Neural cell (in vitro differentiated cells): ENCODE measurements at regions not wholly inside any gene's neighbourhood (a gene's known extent, or its start where the extent isn't known, plus 50 kb on each side); places are given as distances from the start of the nearest gene placed in this dataset.

Experiments used
- CTCF ChIP-seq: fragments of 450-650 bp; IDR thresholded peaks from 2 replicates; pipeline ENCODE4 v1.5.1; 2014; ENCODE audit warnings: antibody characterized with exemption, mild to moderate bottlenecking, moderate library complexity; ENCODE audit not compliant: poor library complexity, severe bottlenecking
- EP300 ChIP-seq: fragments of 450-650 bp; conservative IDR thresholded peaks from 2 replicates; pipeline ENCODE4 v1.6.1; 2014; ENCODE audit warnings: antibody characterized with exemption, mild to moderate bottlenecking, moderate library complexity; ENCODE audit not compliant: poor library complexity, severe bottlenecking
- EZH2 ChIP-seq: fragments of 200-600, 300-800 bp; shearing (Covaris generic), sonication (generic); IDR thresholded peaks from 2 replicates; pipeline ENCODE4 v1.6.1; 2014; ENCODE audit warnings: antibody characterized with exemption, low read length, borderline replicate concordance, mild to moderate bottlenecking; ENCODE audit not compliant: insufficient read depth, poor library complexity, severe bottlenecking
- MXI1 ChIP-seq: fragments of 450-650 bp; conservative IDR thresholded peaks from 2 replicates; pipeline ENCODE4 v1.6.1; 2014; ENCODE audit warnings: antibody characterized with exemption, mild to moderate bottlenecking; ENCODE audit not compliant: poor library complexity, severe bottlenecking
- POLR2AphosphoS5 ChIP-seq: IDR thresholded peaks from 2 replicates; pipeline ENCODE4 v1.6.1; 2012
- RAD21 ChIP-seq: fragments of 450-650 bp; conservative IDR thresholded peaks from 2 replicates; pipeline ENCODE4 v1.6.1; 2014; ENCODE audit warnings: antibody characterized with exemption, mild to moderate bottlenecking, moderate library complexity
- REST ChIP-seq: IDR thresholded peaks from 2 replicates; pipeline ENCODE4 v1.6.1; 2012; ENCODE audit warnings: borderline replicate concordance
- SMC3 ChIP-seq: fragments of 450-650 bp; conservative IDR thresholded peaks from 2 replicates; pipeline ENCODE4 v1.6.1; 2014; ENCODE audit warnings: antibody characterized with exemption, mild to moderate bottlenecking, moderate library complexity; ENCODE audit not compliant: poor library complexity
- TAF1 ChIP-seq: IDR thresholded peaks from 2 replicates; pipeline ENCODE4 v1.6.1; 2012; ENCODE audit warnings: low read depth

GRCh38 chr22:49084206-49084605 is 743.5 kb downstream of the BRD1 start:
- no peak for TF ChIP-seq POLR2AphosphoS5
- TF ChIP-seq CTCF = no peak
- TF ChIP-seq EP300 = no peak
- TF ChIP-seq REST = no peak
- no peak for TF ChIP-seq RAD21
- no peak for TF ChIP-seq MXI1
- TF ChIP-seq EZH2 = no peak
- TF ChIP-seq TAF1 = no peak
- TF ChIP-seq SMC3 = no peak
